ENCODE measurements at regions not wholly inside any gene's neighbourhood (a gene's known extent, or its start where the extent isn't known, plus 50 kb on each side); places are given as distances from the start of the nearest gene placed in this dataset.

DNA sequence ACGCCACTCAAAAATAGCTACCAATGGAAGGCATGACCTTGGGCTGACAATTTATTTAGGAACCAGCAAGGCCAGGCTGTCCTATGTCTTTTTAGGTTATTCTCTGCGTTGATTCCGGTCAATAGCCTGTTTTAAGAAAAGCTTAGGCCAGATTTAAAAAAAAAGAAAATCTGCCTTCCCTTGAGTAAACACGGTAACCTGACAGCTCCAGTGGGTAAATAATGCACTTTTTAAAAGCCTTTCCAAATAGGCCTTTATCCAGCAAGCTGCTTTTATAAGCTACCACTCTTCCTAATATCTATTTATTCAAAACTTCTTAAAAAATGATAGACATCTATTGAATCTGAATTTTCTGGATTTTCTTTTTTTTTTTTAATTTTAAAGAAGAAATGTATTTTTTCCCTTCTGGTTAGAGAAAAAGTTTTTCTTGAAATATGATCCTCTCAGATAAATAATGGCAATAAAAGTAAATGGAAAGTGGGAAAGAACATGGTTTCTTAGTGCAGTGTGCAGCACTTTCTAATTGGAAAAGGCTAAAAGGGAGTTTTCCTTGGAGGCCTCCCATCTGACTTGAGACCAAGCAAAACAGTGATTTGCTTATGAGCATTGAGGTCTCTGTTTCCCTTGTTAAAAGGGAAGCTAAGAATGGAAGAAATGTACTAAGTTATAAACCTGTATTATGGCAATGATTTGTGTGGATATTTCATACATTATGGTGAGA lies 281.0 kb upstream of the RUNX1 start:
- Histone ChIP-seq H3K9me3 (no peaks in the 10 kb centered on the region), H3K4me1 (peaks cover 3% of the 10 kb centered on the region), H3K4me3 (no peak overlapping the region), H3K27ac (no peak overlapping the region), H3K27me3 (no peaks in the 10 kb centered on the region), H3K36me3 (no peaks in the 10 kb centered on the region)
- TF ChIP-seq POLR2A (IDR thresholded peaks at IDR 0.05) (no peak), EP300 (IDR thresholded peaks at IDR 0.05) (no peak), POLR2AphosphoS5 (IDR thresholded peaks at IDR 0.05) (no peak)
- TF ChIP-seq, protein P1, sequence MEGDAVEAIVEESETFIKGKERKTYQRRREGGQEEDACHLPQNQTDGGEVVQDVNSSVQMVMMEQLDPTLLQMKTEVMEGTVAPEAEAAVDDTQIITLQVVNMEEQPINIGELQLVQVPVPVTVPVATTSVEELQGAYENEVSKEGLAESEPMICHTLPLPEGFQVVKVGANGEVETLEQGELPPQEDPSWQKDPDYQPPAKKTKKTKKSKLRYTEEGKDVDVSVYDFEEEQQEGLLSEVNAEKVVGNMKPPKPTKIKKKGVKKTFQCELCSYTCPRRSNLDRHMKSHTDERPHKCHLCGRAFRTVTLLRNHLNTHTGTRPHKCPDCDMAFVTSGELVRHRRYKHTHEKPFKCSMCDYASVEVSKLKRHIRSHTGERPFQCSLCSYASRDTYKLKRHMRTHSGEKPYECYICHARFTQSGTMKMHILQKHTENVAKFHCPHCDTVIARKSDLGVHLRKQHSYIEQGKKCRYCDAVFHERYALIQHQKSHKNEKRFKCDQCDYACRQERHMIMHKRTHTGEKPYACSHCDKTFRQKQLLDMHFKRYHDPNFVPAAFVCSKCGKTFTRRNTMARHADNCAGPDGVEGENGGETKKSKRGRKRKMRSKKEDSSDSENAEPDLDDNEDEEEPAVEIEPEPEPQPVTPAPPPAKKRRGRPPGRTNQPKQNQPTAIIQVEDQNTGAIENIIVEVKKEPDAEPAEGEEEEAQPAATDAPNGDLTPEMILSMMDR (IDR thresholded peaks at IDR 0.05): no peak
- WGBS: 86% methylated on average over 4 of the region's 4 CpGs
- no peak for DNase-seq (ENCODE audit: low spot score in 2 of 2)

DNA sequence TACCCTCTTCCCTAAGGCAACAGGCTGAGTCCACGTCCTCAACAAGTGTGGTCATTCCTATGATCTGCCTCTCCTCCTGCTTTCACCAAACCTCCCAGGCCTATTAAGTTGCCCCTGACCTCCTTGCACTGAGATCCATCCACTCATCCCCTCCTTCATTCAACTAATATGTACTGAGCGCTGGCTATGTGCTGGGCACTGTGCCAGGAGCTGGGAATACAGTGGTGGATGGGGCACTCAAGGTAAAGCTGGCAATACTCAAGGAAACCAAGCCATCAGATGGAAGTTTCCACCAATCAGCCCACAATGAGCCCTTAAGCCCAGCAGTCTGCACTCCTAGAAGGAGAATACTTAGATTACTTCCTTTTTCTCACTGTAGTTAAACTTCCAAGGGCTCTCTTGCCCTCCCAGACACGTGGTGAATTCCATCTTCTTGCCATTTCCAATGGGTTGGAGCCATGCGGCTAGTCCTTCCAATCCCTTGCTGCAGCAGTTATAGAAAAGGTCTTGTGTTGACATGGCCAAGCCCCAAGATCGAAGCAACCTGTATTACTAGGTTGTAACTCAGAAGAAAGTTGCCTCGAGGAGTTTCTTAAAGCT lies 279.9 kb upstream of the RUNX1 start:
- Histone ChIP-seq H3K36me3 (no peaks in the 10 kb centered on the region), H3K27ac (no peak overlapping the region), H3K4me3 (no peak overlapping the region), H3K4me1 (peaks cover 15% of the 10 kb centered on the region), H3K27me3 (no peaks in the 10 kb centered on the region), H3K9me3 (no peaks in the 10 kb centered on the region)
- no peak for DNase-seq (ENCODE audit: low spot score in 2 of 2)
- TF ChIP-seq POLR2A (IDR thresholded peaks at IDR 0.05) (no peak), POLR2AphosphoS5 (IDR thresholded peaks at IDR 0.05) (no peak), EP300 (IDR thresholded peaks at IDR 0.05) (no peak)
- TF ChIP-seq, protein P1 (IDR thresholded peaks at IDR 0.05): no peak
- WGBS: 64% methylated on average over 6 of the region's 6 CpGs

- H3K4me1 ChIP-seq: peaks cover 15% of the 10 kb centered on the region
- no peak for DNase-seq (ENCODE audit: low spot score in 2 of 2)
- H3K4me3 ChIP-seq: no peak overlapping the region
- no peaks in the 10 kb centered on the region for H3K9me3 ChIP-seq
- H3K36me3 ChIP-seq: no peaks in the 10 kb centered on the region
- no peaks in the 10 kb centered on the region for H3K27me3 ChIP-seq
- no peak for TF ChIP-seq POLR2AphosphoS5 (IDR thresholded peaks at IDR 0.05)
- no peak for TF ChIP-seq EP300 (IDR thresholded peaks at IDR 0.05)
- TF ChIP-seq, protein P1 (IDR thresholded peaks at IDR 0.05): no peak
- no peak for TF ChIP-seq POLR2A (IDR thresholded peaks at IDR 0.05)
- 50% methylated on average over 2 of the region's 2 CpGs for WGBS
- no peak overlapping the region for H3K27ac ChIP-seq
Observed at GRCh38 chr21:35326677-35327076, 277.6 kb upstream of the RUNX1 start.

DNA sequence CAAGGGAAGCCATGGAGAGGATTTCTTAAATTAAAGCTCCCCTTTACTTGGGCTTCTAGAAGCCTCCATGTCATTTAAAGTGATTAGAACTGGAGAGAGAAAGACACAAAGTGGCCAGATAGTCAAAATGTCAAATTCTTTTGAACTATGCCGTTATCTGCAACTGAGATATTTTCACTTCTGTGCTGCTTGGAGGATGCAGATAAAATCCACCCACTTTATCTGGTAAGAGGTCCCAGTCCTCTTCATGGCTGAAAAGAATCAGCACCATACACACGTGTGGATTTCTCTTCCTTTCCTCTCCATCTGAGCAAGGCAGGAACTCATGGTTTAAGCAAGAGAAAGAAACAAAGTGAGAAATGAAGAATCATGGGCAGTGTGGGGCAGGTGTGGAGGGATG lies 276.9 kb upstream of the RUNX1 start:
- 63% methylated on average over 2 of the region's 2 CpGs for WGBS
- no peaks in the 10 kb centered on the region for H3K27me3 ChIP-seq
- peak overlapping the region; percentile 59 for H3K27ac ChIP-seq

More for the DNA sequence above, 276.9 kb upstream of the RUNX1 start:
- TF ChIP-seq POLR2A (IDR thresholded peaks at IDR 0.05): no peak
- TF ChIP-seq POLR2AphosphoS5 (IDR thresholded peaks at IDR 0.05): no peak
- TF ChIP-seq EP300 (IDR thresholded peaks at IDR 0.05): no peak
- TF ChIP-seq, protein P1 (IDR thresholded peaks at IDR 0.05): no peak
- Histone ChIP-seq H3K4me1 (peaks cover 15% of the 10 kb centered on the region), H3K4me3 (no peak overlapping the region), H3K9me3 (no peaks in the 10 kb centered on the region), H3K36me3 (no peaks in the 10 kb centered on the region)
- DNase-seq (ENCODE audit: low spot score in 2 of 2): no peak

Measured in suprapubic skin (tissue), 4 donors.